Ishikawa (cell line): ENCODE measurements at regions not wholly inside any gene's neighbourhood (a gene's known extent, or its start where the extent isn't known, plus 50 kb on each side); places are given as distances from the start of the nearest gene placed in this dataset.

Source experiments
- CEBPB ChIP-seq: IDR thresholded peaks from 2 replicates; pipeline ENCODE4 v1.6.1; 2012
- CREB1 ChIP-seq: IDR thresholded peaks from 2 replicates; pipeline ENCODE4 v1.6.1; 2012; ENCODE audit warnings: low read depth
- EGR1 ChIP-seq: IDR thresholded peaks from 2 replicates; pipeline ENCODE4 v1.6.1; 2012
- EP300 ChIP-seq: IDR thresholded peaks from 2 replicates; pipeline ENCODE4 v1.6.1; 2012; ENCODE audit warnings: borderline replicate concordance
- FOXM1 ChIP-seq: IDR thresholded peaks from 2 replicates; pipeline ENCODE4 v1.6.1; 2012; ENCODE audit warnings: low read depth, borderline replicate concordance
- NFIC ChIP-seq: IDR thresholded peaks from 2 replicates; pipeline ENCODE4 v1.6.1; 2012
- RAD21 ChIP-seq: IDR thresholded peaks from 2 replicates; pipeline ENCODE4 v1.6.1; 2012; ENCODE audit warnings: low read depth
- TAF1 ChIP-seq: IDR thresholded peaks from 2 replicates; pipeline ENCODE4 v1.6.1; 2012; ENCODE audit warnings: low read depth, mild to moderate bottlenecking
- TCF12 ChIP-seq: IDR thresholded peaks from 2 replicates; pipeline ENCODE4 v1.6.1; 2012; ENCODE audit warnings: low read depth
- TEAD4 ChIP-seq: IDR thresholded peaks from 2 replicates; pipeline ENCODE4 v1.6.1; 2012
- YY1 ChIP-seq: IDR thresholded peaks from 2 replicates; pipeline ENCODE4 v1.6.1; 2012; ENCODE audit warnings: low read depth
- ZBTB7A ChIP-seq: IDR thresholded peaks from 2 replicates; pipeline ENCODE4 v1.6.1; 2012; ENCODE audit warnings: low read depth
- TF ChIP-seq, protein P1 (sequence below): IDR thresholded peaks from 2 replicates; pipeline ENCODE4 v1.6.1; 2012
- TF ChIP-seq, protein P2 (sequence below): IDR thresholded peaks from 2 replicates; pipeline ENCODE4 v1.6.1; 2012
- TF ChIP-seq, protein P3 (sequence below): IDR thresholded peaks from 2 replicates; pipeline ENCODE4 v1.6.1; 2012; ENCODE audit warnings: low read depth, mild to moderate bottlenecking

DNA sequence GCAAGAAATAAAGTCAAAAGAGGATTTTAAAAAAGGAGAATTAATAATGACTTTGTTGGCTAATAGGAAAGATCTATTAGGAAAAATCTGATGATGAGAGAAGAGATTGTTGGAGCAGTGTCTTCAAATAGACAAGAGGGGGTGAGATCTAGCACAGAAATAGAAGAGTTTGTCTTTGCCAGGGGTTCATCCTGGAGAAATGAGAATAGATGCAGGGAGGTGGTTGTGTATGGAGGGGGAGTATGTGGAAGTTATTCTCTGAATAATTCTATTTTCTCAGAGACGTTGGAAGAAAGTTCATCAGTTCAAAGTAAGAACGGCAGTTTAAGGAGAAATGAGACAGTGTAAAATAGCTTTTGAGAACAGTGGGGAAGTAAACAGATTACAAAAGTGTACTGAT lies 161.3 kb downstream of the TM2D1 start:
- no peak for TF ChIP-seq EGR1
- no peak for TF ChIP-seq EP300
- TF ChIP-seq ZBTB7A = no peak
- TF ChIP-seq, protein P1, sequence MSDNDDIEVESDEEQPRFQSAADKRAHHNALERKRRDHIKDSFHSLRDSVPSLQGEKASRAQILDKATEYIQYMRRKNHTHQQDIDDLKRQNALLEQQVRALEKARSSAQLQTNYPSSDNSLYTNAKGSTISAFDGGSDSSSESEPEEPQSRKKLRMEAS = no peak
- no peak for TF ChIP-seq NFIC
- no peak for TF ChIP-seq TEAD4
- TF ChIP-seq, protein P2, sequence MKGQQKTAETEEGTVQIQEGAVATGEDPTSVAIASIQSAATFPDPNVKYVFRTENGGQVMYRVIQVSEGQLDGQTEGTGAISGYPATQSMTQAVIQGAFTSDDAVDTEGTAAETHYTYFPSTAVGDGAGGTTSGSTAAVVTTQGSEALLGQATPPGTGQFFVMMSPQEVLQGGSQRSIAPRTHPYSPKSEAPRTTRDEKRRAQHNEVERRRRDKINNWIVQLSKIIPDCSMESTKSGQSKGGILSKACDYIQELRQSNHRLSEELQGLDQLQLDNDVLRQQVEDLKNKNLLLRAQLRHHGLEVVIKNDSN = no peak
- no peak for TF ChIP-seq TAF1
- TF ChIP-seq FOXM1 = no peak
- TF ChIP-seq RAD21 = no peak
- no peak for TF ChIP-seq TCF12
- no peak for TF ChIP-seq CEBPB
- no peak for TF ChIP-seq YY1
- TF ChIP-seq, protein P3, sequence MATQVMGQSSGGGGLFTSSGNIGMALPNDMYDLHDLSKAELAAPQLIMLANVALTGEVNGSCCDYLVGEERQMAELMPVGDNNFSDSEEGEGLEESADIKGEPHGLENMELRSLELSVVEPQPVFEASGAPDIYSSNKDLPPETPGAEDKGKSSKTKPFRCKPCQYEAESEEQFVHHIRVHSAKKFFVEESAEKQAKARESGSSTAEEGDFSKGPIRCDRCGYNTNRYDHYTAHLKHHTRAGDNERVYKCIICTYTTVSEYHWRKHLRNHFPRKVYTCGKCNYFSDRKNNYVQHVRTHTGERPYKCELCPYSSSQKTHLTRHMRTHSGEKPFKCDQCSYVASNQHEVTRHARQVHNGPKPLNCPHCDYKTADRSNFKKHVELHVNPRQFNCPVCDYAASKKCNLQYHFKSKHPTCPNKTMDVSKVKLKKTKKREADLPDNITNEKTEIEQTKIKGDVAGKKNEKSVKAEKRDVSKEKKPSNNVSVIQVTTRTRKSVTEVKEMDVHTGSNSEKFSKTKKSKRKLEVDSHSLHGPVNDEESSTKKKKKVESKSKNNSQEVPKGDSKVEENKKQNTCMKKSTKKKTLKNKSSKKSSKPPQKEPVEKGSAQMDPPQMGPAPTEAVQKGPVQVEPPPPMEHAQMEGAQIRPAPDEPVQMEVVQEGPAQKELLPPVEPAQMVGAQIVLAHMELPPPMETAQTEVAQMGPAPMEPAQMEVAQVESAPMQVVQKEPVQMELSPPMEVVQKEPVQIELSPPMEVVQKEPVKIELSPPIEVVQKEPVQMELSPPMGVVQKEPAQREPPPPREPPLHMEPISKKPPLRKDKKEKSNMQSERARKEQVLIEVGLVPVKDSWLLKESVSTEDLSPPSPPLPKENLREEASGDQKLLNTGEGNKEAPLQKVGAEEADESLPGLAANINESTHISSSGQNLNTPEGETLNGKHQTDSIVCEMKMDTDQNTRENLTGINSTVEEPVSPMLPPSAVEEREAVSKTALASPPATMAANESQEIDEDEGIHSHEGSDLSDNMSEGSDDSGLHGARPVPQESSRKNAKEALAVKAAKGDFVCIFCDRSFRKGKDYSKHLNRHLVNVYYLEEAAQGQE = no peak
- no peak for TF ChIP-seq CREB1

DNA sequence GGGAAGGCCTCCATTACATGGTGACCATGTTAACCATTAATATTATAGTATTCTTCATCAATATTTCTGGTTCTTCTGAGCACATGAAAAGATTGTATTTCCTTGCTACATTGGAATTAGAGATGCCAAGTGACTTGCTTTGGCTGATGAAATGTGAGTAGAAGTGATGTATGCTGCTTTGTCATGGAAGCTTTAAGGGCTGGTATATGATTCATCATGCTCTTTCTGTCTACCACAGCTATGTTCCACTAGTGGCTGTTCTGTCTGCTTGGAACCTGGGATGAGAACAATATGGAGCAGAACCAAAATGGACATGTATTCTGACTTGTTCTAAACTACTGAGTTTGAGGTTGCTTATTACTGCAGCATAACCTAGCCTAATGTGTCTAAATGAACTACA lies 163.3 kb downstream of the TM2D1 start:
- TF ChIP-seq FOXM1 (no peak), ZBTB7A (no peak)

DNA sequence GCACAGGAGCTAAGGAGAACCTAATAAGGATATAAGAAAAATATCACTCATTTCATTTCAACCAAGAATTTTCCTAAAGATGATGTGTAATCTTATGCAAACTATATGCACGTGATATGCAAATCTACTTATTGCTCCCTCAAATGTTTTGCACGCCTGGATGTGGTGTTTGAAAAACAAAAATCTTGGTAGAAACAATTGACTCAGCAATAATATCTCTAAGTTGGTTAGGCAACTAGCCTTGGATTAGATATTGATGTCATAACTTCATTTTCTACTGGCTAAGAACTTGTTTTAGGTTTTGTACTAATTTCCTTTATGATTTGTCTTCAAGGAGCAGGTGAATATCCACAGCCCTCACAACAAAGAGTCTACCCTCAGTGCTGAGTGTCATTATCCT lies 164.6 kb downstream of the TM2D1 start:
- TF ChIP-seq, protein P2 = no peak
- no peak for TF ChIP-seq ZBTB7A
- no peak for TF ChIP-seq TAF1
- TF ChIP-seq EP300 = no peak
- no peak for TF ChIP-seq YY1
- no peak for TF ChIP-seq TEAD4
- no peak for TF ChIP-seq CREB1
- no peak for TF ChIP-seq EGR1
- no peak for TF ChIP-seq CEBPB
- TF ChIP-seq, protein P3 = no peak
- no peak for TF ChIP-seq TCF12
- TF ChIP-seq, protein P1 = no peak
- no peak for TF ChIP-seq NFIC
- no peak for TF ChIP-seq RAD21
- no peak for TF ChIP-seq FOXM1

DNA sequence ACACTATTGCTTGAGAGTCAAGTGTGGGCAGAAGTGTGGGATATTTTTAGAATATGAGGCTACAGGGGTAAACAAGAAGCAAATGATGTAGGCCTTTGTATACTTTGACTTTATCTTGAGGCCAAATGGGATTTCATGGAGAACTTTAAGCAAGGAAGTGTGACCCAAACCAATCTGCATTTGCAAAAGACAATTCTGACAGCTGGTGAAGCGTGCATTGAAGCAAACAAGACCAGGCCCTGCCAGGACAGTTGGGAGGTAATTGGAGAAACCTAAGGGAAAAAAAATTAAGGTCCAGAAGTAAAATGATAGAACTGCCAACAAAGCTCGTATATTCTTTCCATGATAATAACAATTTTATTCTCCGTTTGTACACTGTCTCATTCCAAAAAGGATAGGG lies 168.3 kb downstream of the TM2D1 start:
- TF ChIP-seq CREB1 (no peak), CEBPB (no peak), FOXM1 (no peak), EP300 (no peak), EGR1 (no peak), ZBTB7A (no peak), TCF12 (no peak), TAF1 (no peak), RAD21 (no peak), YY1 (no peak), TEAD4 (no peak), NFIC (no peak)
- TF ChIP-seq, protein P3 = no peak
- TF ChIP-seq, protein P2 = no peak
- TF ChIP-seq, protein P1 = no peak
